H1 (cell line): ENCODE measurements at regions not wholly inside any gene's neighbourhood (a gene's known extent, or its start where the extent isn't known, plus 50 kb on each side); places are given as distances from the start of the nearest gene placed in this dataset.

Source experiments
- CTCF ChIA-PET: fragments of 300-600 bp; sonication (Branson Sonifier 250); formaldehyde crosslinking; loops from one replicate; lab custom pipeline; 2021; ENCODE audit not compliant: partially characterized antibody; lab: Charles Lee
- POLR2A ChIA-PET: fragments of 300-600 bp; sonication (Branson Sonifier 250); formaldehyde crosslinking; loops from one replicate; lab custom pipeline; 2021; ENCODE audit warnings: inconsistent platforms; ENCODE audit not compliant: partially characterized antibody; lab: Charles Lee
- DNase-seq, 2 experiments: peaks; one replicate each; pipeline versions ENCODE4 v3.0.0 to v3.0.0-alpha.2; 2010 to 2022; ENCODE audit warnings: low spot score in 2 of 2, low read depth in 1 of 2, mixed read lengths in 1 of 2
- FAIRE-seq: peaks from 2 replicates; lab custom pipeline; 2011; peaks lifted over from hg19 to GRCh38; lab: Jason Lieb, UNC
- H2AFZ ChIP-seq: 2 replicates; pipeline ENCODE4 v1.8.1; 2012; ENCODE audit warnings: low read length, inconsistent platforms
- H2AK5ac ChIP-seq: 2 replicates; pipeline ENCODE4 v1.6.1; 2013; ENCODE audit warnings: low read depth, low read length
- H2BK120ac ChIP-seq: replicated peaks from 2 replicates; pipeline ENCODE3; 2013; ENCODE audit warnings: low read depth, low read length, inconsistent platforms
- H2BK12ac ChIP-seq: 2 replicates; pipeline ENCODE4 v1.6.1; 2013; ENCODE audit warnings: low read depth, low read length
- H2BK15ac ChIP-seq: 2 replicates; pipeline ENCODE4 v1.6.1; 2013; ENCODE audit warnings: low read length
- H2BK20ac ChIP-seq: 2 replicates; pipeline ENCODE4 v1.6.1; 2013; ENCODE audit warnings: low read length
- H2BK5ac ChIP-seq: 2 replicates; pipeline ENCODE4 v1.6.1; 2013; ENCODE audit warnings: low read depth, low read length
- H3K14ac ChIP-seq: 2 replicates; pipeline ENCODE4 v1.6.1; 2013; ENCODE audit warnings: inconsistent platforms; ENCODE audit not compliant: insufficient read length
- H3K18ac ChIP-seq: 2 replicates; pipeline ENCODE4 v1.6.1; 2013; ENCODE audit warnings: low read length; ENCODE audit errors: extremely low read depth
- H3K23ac ChIP-seq: 2 replicates; pipeline ENCODE4 v1.6.1; 2013; ENCODE audit warnings: inconsistent platforms; ENCODE audit not compliant: insufficient read length
- H3K23me2 ChIP-seq: 2 replicates; pipeline ENCODE4 v1.6.1; 2013; ENCODE audit warnings: low read depth, low read length
- H3K27ac ChIP-seq: 2 replicates; pipeline ENCODE4 v1.6.1; 2011; ENCODE audit warnings: low read depth, low read length, inconsistent platforms
- H3K27me3 ChIP-seq, 4 experiments: replicated peaks in 1 of 4; 1 replicate in 1 of 4; 2 replicates in 3 of 4; pipeline versions ENCODE4 v1.6.1 to v1.8.1; 2011 to 2013; ENCODE audit warnings: low read length in 3 of 4, mild to moderate bottlenecking in 3 of 4, inconsistent platforms in 2 of 4, mixed read lengths in 2 of 4, moderate library complexity in 1 of 4; ENCODE audit not compliant: control insufficient read depth in 3 of 4, insufficient read depth in 3 of 4; ENCODE audit errors: extremely low read depth in 1 of 4
- H3K36me3 ChIP-seq, 4 experiments: 2 replicates each; pipeline versions ENCODE4 v1.6.1 to v1.8.1; 2011 to 2013; ENCODE audit warnings: mild to moderate bottlenecking in 4 of 4, low read length in 3 of 4, moderate library complexity in 2 of 4, control low read depth in 1 of 4, inconsistent platforms in 1 of 4; ENCODE audit not compliant: insufficient read depth in 4 of 4, control insufficient read depth in 2 of 4
- H3K4ac ChIP-seq: replicated peaks from 2 replicates; pipeline ENCODE3; 2013; ENCODE audit warnings: low read length, low read depth, mixed read lengths, inconsistent platforms; ENCODE audit not compliant: insufficient read length
- H3K4me1 ChIP-seq, 4 experiments: replicated peaks in 1 of 4; 1 replicate in 1 of 4; 2 replicates in 3 of 4; pipeline versions ENCODE4 v1.6.1 to v1.8.1; 2011 to 2013; ENCODE audit warnings: low read length in 3 of 4, inconsistent platforms in 2 of 4, mixed read lengths in 1 of 4; ENCODE audit not compliant: insufficient read depth in 4 of 4, control insufficient read depth in 3 of 4
- H3K4me2 ChIP-seq, 2 experiments: 2 replicates each; pipeline versions ENCODE4 v1.6.1 to v1.8.1; 2011 to 2013; ENCODE audit warnings: low read depth in 2 of 2, low read length in 2 of 2, control low read depth in 1 of 2, inconsistent platforms in 1 of 2, mild to moderate bottlenecking in 1 of 2; ENCODE audit not compliant: insufficient read depth in 1 of 2
- H3K4me3 ChIP-seq, 4 experiments: fragments of 200-600, 300-600 bp in 1 of 4; sonication (generic), shearing (Covaris generic), sonication (Bioruptor Twin) in 1 of 4; 2 replicates each; pipeline versions ENCODE4 v1.5.1 to v1.8.1; 2011 to 2016; ENCODE audit warnings: low read length in 4 of 4, low read depth in 3 of 4, control low read depth in 2 of 4, inconsistent platforms in 2 of 4, mild to moderate bottlenecking in 2 of 4, mixed read lengths in 1 of 4, moderate library complexity in 1 of 4; ENCODE audit not compliant: insufficient read depth in 2 of 4; ENCODE audit errors: extremely low read depth in 1 of 4
- H3K56ac ChIP-seq: replicated peaks from 2 replicates; pipeline ENCODE3; 2013; ENCODE audit warnings: low read depth, mild to moderate bottlenecking, mixed read lengths, low read length, inconsistent platforms; ENCODE audit not compliant: insufficient read length
- H3K79me1 ChIP-seq: 2 replicates; pipeline ENCODE4 v1.6.1; 2013; ENCODE audit warnings: low read depth, low read length, control low read depth
- H3K79me2 ChIP-seq, 2 experiments: 2 replicates each; pipeline versions ENCODE4 v1.6.1 to v1.8.1; 2012 to 2013; ENCODE audit warnings: low read length in 2 of 2, mild to moderate bottlenecking in 2 of 2, inconsistent platforms in 1 of 2; ENCODE audit not compliant: insufficient read depth in 2 of 2, control insufficient read depth in 1 of 2
- H3K9ac ChIP-seq, 4 experiments: replicated peaks in 1 of 4; 1 replicate in 1 of 4; 2 replicates in 3 of 4; pipeline versions ENCODE4 v1.6.1 to v1.8.1; 2011 to 2013; ENCODE audit warnings: low read depth in 3 of 4, low read length in 3 of 4, control low read depth in 2 of 4, mild to moderate bottlenecking in 2 of 4, moderate library complexity in 2 of 4, inconsistent platforms in 1 of 4; ENCODE audit errors: extremely low read depth in 1 of 4
- H3K9me3 ChIP-seq, 2 experiments: 2 replicates each; pipeline versions ENCODE4 v1.6.1 to v1.8.1; 2012 to 2013; ENCODE audit warnings: mild to moderate bottlenecking in 2 of 2, moderate library complexity in 2 of 2, control low read depth in 1 of 2, inconsistent platforms in 1 of 2, low read depth in 1 of 2, low read length in 1 of 2, mixed read lengths in 1 of 2; ENCODE audit not compliant: insufficient read depth in 2 of 2
- H4K20me1 ChIP-seq, 2 experiments: replicated peaks in 1 of 2; 2 replicates each; pipeline versions ENCODE3 to v1.8.1; 2011 to 2013; ENCODE audit warnings: inconsistent platforms in 2 of 2, low read length in 2 of 2, mild to moderate bottlenecking in 1 of 2; ENCODE audit not compliant: insufficient read depth in 2 of 2, control insufficient read depth in 1 of 2
- H4K5ac ChIP-seq: 2 replicates; pipeline ENCODE4 v1.6.1; 2013; ENCODE audit warnings: low read length, low read depth, mixed read lengths, inconsistent platforms; ENCODE audit not compliant: insufficient read length
- H4K8ac ChIP-seq: 2 replicates; pipeline ENCODE4 v1.8.0; 2013; ENCODE audit warnings: mild to moderate bottlenecking, moderate library complexity, low read length, inconsistent platforms; ENCODE audit not compliant: insufficient read depth; ENCODE audit errors: extremely low read depth
- H4K91ac ChIP-seq: replicated peaks from 2 replicates; pipeline ENCODE3; 2013; ENCODE audit warnings: low read length, mixed read lengths, inconsistent platforms; ENCODE audit not compliant: insufficient read length
- BACH1 ChIP-seq: IDR thresholded peaks from 2 replicates; pipeline ENCODE4 v1.6.1; 2012; ENCODE audit warnings: low read length, improper control_type of control experiment
- CEBPB ChIP-seq: IDR thresholded peaks from 2 replicates; pipeline ENCODE4 v1.6.1; 2012; ENCODE audit warnings: low read depth, low read length
- CHD2 ChIP-seq: IDR thresholded peaks from 2 replicates; pipeline ENCODE4 v1.6.1; 2012; ENCODE audit warnings: low read length, improper control_type of control experiment
- CREB1 ChIP-seq: IDR thresholded peaks from 2 replicates; pipeline ENCODE4 v1.6.1; 2012; ENCODE audit warnings: inconsistent platforms
- CTBP2 ChIP-seq: IDR thresholded peaks from 2 replicates; pipeline ENCODE4 v1.7.0; 2011; ENCODE audit warnings: borderline replicate concordance, mild to moderate bottlenecking, moderate library complexity, mixed read lengths, low read length; ENCODE audit not compliant: insufficient read depth, insufficient read length
- HDAC2 ChIP-seq, 2 experiments: fragments of 300-600 bp in 1 of 2; sonication (generic) in 1 of 2; IDR thresholded peaks; 2 replicates each; pipeline ENCODE4 v1.6.1; 2011 to 2012; ENCODE audit warnings: low read depth in 2 of 2, low read length in 2 of 2, mild to moderate bottlenecking in 2 of 2, moderate library complexity in 2 of 2, borderline replicate concordance in 1 of 2, inconsistent platforms in 1 of 2
- MAFK ChIP-seq: IDR thresholded peaks from 2 replicates; pipeline ENCODE4 v1.6.1; 2012; ENCODE audit warnings: low read depth, mild to moderate bottlenecking, improper control_type of control experiment, low read length
- RAD21 ChIP-seq, 2 experiments: IDR thresholded peaks in 1 of 2; conservative IDR thresholded peaks in 1 of 2; 2 replicates each; pipeline ENCODE4 v1.6.1; 2011; ENCODE audit warnings: low read depth in 2 of 2, low read length in 2 of 2, improper control_type of control experiment in 1 of 2, inconsistent platforms in 1 of 2, mild to moderate bottlenecking in 1 of 2, moderate library complexity in 1 of 2
- RNF2 ChIP-seq: fragments of 200-900, 300-1000 bp; sonication (generic); IDR thresholded peaks from 2 replicates; pipeline ENCODE4 v1.7.1; 2016; ENCODE audit warnings: borderline replicate concordance, low read depth, mild to moderate bottlenecking, antibody characterized with exemption, low read length; ENCODE audit not compliant: poor library complexity, severe bottlenecking; ENCODE audit errors: missing control alignments
- WGBS, 2 experiments: shearing (Covaris generic) in 1 of 2; methylation state at CpG; one replicate each; pipeline versions ENCODE4 v1.1.6 to v1.1.7; 2013 to 2015; ENCODE audit warnings: low lambda C conversion rate in 2 of 2, mixed read lengths in 2 of 2, inconsistent platforms in 1 of 2, low coverage in 1 of 2, missing lambda C conversion rate in 1 of 2; ENCODE audit not compliant: insufficient replicate concordance in 2 of 2, insufficient coverage in 1 of 2, insufficient read length in 1 of 2; ENCODE audit errors: extremely low coverage in 1 of 2, missing lambda C conversion rate in 1 of 2; 5-methylcytosine and 5-hydroxymethylcytosine counted together

DNA sequence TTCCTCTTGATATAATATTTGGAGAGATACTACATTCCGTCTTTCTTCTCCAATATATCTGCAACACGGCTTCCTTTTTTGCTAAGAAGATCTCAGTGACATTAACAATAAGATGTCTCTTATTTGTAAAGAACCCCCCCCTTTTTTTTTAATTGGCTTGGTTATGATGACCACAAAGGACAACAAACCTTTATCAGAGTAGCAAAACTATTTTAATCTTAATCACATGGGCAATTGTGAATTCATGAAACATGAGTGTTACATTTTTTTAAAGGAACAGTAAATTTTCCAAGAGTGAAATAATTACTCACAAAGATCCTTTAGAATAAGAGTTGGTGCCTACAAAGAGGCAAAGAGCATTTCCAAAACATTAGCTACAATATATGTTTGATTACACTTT, 554.1 kb downstream of the MAT2B start:
- no peaks in the 10 kb centered on the region for H3K79me1 ChIP-seq
- H3K14ac ChIP-seq: no peak overlapping the region
- H2BK20ac ChIP-seq: no peak overlapping the region
- no peak overlapping the region for H3K4me2 ChIP-seq
- ChIA-PET CTCF (no interaction called here), POLR2A (no interaction called here)
- no peak overlapping the region for H2BK12ac ChIP-seq
- H2BK120ac ChIP-seq: no peak overlapping the region
- H4K8ac ChIP-seq: no peak overlapping the region
- FAIRE-seq (no peak), DNase-seq (no peak)
- H4K5ac ChIP-seq: no peak overlapping the region
- H3K79me2 ChIP-seq: no peaks in the 10 kb centered on the region
- H4K91ac ChIP-seq: no peak overlapping the region
- no peaks in the 10 kb centered on the region for H3K9me3 ChIP-seq
- H2BK15ac ChIP-seq: no peak overlapping the region
- no peaks in the 10 kb centered on the region for H3K36me3 ChIP-seq
- no peak overlapping the region for H2AK5ac ChIP-seq
- TF ChIP-seq HDAC2 (IDR thresholded peaks at IDR 0.05; ENCODE audit: borderline replicate concordance in 1 of 2, low read depth in 2 of 2, low read length in 2 of 2) (no peak), RAD21 (IDR thresholded peaks at IDR 0.05 in 1 of 2, conservative IDR thresholded peaks at IDR 0.05 in 1 of 2; ENCODE audit: low read depth in 2 of 2, low read length in 2 of 2) (no peak), CTBP2 (no peak), CREB1 (no peak), CHD2 (no peak), BACH1 (no peak), MAFK (no peak), CEBPB (no peak), RNF2 (no peak)
- H3K4ac ChIP-seq: no peak overlapping the region
- H2AFZ ChIP-seq: no peak overlapping the region
- H2BK5ac ChIP-seq: no peak overlapping the region
- H3K9ac ChIP-seq: no peak overlapping the region
- WGBS, 2 experiments: 84% methylated on average over 2 of the region's 2 CpGs; no CpG with 5 or more reads in 1 of the 2 experiments
- H3K56ac ChIP-seq: no peak overlapping the region
- H3K27ac ChIP-seq: no peak overlapping the region
- peaks cover 2% of the 10 kb centered on the region; the same call in 1 of the 2 replicates for H3K23me2 ChIP-seq
- H3K4me3 ChIP-seq: no peak overlapping the region
- H3K18ac ChIP-seq: no peak overlapping the region
- H3K23ac ChIP-seq: no peak overlapping the region
- no peaks in the 10 kb centered on the region for H3K27me3 ChIP-seq
- no peaks in the 10 kb centered on the region for H4K20me1 ChIP-seq
- H3K4me1 ChIP-seq: no peaks in the 10 kb centered on the region
